H1 (cell line): ENCODE measurements at regions not wholly inside any gene's neighbourhood (a gene's known extent, or its start where the extent isn't known, plus 50 kb on each side); places are given as distances from the start of the nearest gene placed in this dataset.
"Not testable (repeated sequence)": the region's sequence is repeated elsewhere in the genome, so short reads cannot be mapped to it uniquely, and the experiment has no call there.

Experiments used
- CTCF ChIA-PET: fragments of 300-600 bp; sonication (Branson Sonifier 250); formaldehyde crosslinking; loops from one replicate; lab custom pipeline; 2021; ENCODE audit not compliant: partially characterized antibody; lab: Charles Lee
- POLR2A ChIA-PET: fragments of 300-600 bp; sonication (Branson Sonifier 250); formaldehyde crosslinking; loops from one replicate; lab custom pipeline; 2021; ENCODE audit warnings: inconsistent platforms; ENCODE audit not compliant: partially characterized antibody; lab: Charles Lee
- DNase-seq, 2 experiments: peaks; one replicate each; pipeline versions ENCODE4 v3.0.0 to v3.0.0-alpha.2; 2010 to 2022; ENCODE audit warnings: low spot score in 2 of 2, low read depth in 1 of 2, mixed read lengths in 1 of 2
- FAIRE-seq: peaks from 2 replicates; lab custom pipeline; 2011; peaks lifted over from hg19 to GRCh38; lab: Jason Lieb, UNC
- H2AFZ ChIP-seq: 2 replicates; pipeline ENCODE4 v1.8.1; 2012; ENCODE audit warnings: low read length, inconsistent platforms
- H2AK5ac ChIP-seq: 2 replicates; pipeline ENCODE4 v1.6.1; 2013; ENCODE audit warnings: low read depth, low read length
- H2BK120ac ChIP-seq: replicated peaks from 2 replicates; pipeline ENCODE3; 2013; ENCODE audit warnings: low read depth, low read length, inconsistent platforms
- H2BK12ac ChIP-seq: 2 replicates; pipeline ENCODE4 v1.6.1; 2013; ENCODE audit warnings: low read depth, low read length
- H2BK15ac ChIP-seq: 2 replicates; pipeline ENCODE4 v1.6.1; 2013; ENCODE audit warnings: low read length
- H2BK20ac ChIP-seq: 2 replicates; pipeline ENCODE4 v1.6.1; 2013; ENCODE audit warnings: low read length
- H2BK5ac ChIP-seq: 2 replicates; pipeline ENCODE4 v1.6.1; 2013; ENCODE audit warnings: low read depth, low read length
- H3K14ac ChIP-seq: 2 replicates; pipeline ENCODE4 v1.6.1; 2013; ENCODE audit warnings: inconsistent platforms; ENCODE audit not compliant: insufficient read length
- H3K18ac ChIP-seq: 2 replicates; pipeline ENCODE4 v1.6.1; 2013; ENCODE audit warnings: low read length; ENCODE audit errors: extremely low read depth
- H3K23ac ChIP-seq: 2 replicates; pipeline ENCODE4 v1.6.1; 2013; ENCODE audit warnings: inconsistent platforms; ENCODE audit not compliant: insufficient read length
- H3K23me2 ChIP-seq: 2 replicates; pipeline ENCODE4 v1.6.1; 2013; ENCODE audit warnings: low read depth, low read length
- H3K27ac ChIP-seq: 2 replicates; pipeline ENCODE4 v1.6.1; 2011; ENCODE audit warnings: low read depth, low read length, inconsistent platforms
- H3K27me3 ChIP-seq, 4 experiments: replicated peaks in 1 of 4; 1 replicate in 1 of 4; 2 replicates in 3 of 4; pipeline versions ENCODE4 v1.6.1 to v1.8.1; 2011 to 2013; ENCODE audit warnings: low read length in 3 of 4, mild to moderate bottlenecking in 3 of 4, inconsistent platforms in 2 of 4, mixed read lengths in 2 of 4, moderate library complexity in 1 of 4; ENCODE audit not compliant: control insufficient read depth in 3 of 4, insufficient read depth in 3 of 4; ENCODE audit errors: extremely low read depth in 1 of 4
- H3K36me3 ChIP-seq, 4 experiments: 2 replicates each; pipeline versions ENCODE4 v1.6.1 to v1.8.1; 2011 to 2013; ENCODE audit warnings: mild to moderate bottlenecking in 4 of 4, low read length in 3 of 4, moderate library complexity in 2 of 4, control low read depth in 1 of 4, inconsistent platforms in 1 of 4; ENCODE audit not compliant: insufficient read depth in 4 of 4, control insufficient read depth in 2 of 4
- H3K4ac ChIP-seq: replicated peaks from 2 replicates; pipeline ENCODE3; 2013; ENCODE audit warnings: low read length, low read depth, mixed read lengths, inconsistent platforms; ENCODE audit not compliant: insufficient read length
- H3K4me1 ChIP-seq, 4 experiments: replicated peaks in 1 of 4; 1 replicate in 1 of 4; 2 replicates in 3 of 4; pipeline versions ENCODE4 v1.6.1 to v1.8.1; 2011 to 2013; ENCODE audit warnings: low read length in 3 of 4, inconsistent platforms in 2 of 4, mixed read lengths in 1 of 4; ENCODE audit not compliant: insufficient read depth in 4 of 4, control insufficient read depth in 3 of 4
- H3K4me2 ChIP-seq, 2 experiments: 2 replicates each; pipeline versions ENCODE4 v1.6.1 to v1.8.1; 2011 to 2013; ENCODE audit warnings: low read depth in 2 of 2, low read length in 2 of 2, control low read depth in 1 of 2, inconsistent platforms in 1 of 2, mild to moderate bottlenecking in 1 of 2; ENCODE audit not compliant: insufficient read depth in 1 of 2
- H3K4me3 ChIP-seq, 4 experiments: fragments of 200-600, 300-600 bp in 1 of 4; sonication (generic), shearing (Covaris generic), sonication (Bioruptor Twin) in 1 of 4; 2 replicates each; pipeline versions ENCODE4 v1.5.1 to v1.8.1; 2011 to 2016; ENCODE audit warnings: low read length in 4 of 4, low read depth in 3 of 4, control low read depth in 2 of 4, inconsistent platforms in 2 of 4, mild to moderate bottlenecking in 2 of 4, mixed read lengths in 1 of 4, moderate library complexity in 1 of 4; ENCODE audit not compliant: insufficient read depth in 2 of 4; ENCODE audit errors: extremely low read depth in 1 of 4
- H3K56ac ChIP-seq: replicated peaks from 2 replicates; pipeline ENCODE3; 2013; ENCODE audit warnings: low read depth, mild to moderate bottlenecking, mixed read lengths, low read length, inconsistent platforms; ENCODE audit not compliant: insufficient read length
- H3K79me1 ChIP-seq: 2 replicates; pipeline ENCODE4 v1.6.1; 2013; ENCODE audit warnings: low read depth, low read length, control low read depth
- H3K79me2 ChIP-seq, 2 experiments: 2 replicates each; pipeline versions ENCODE4 v1.6.1 to v1.8.1; 2012 to 2013; ENCODE audit warnings: low read length in 2 of 2, mild to moderate bottlenecking in 2 of 2, inconsistent platforms in 1 of 2; ENCODE audit not compliant: insufficient read depth in 2 of 2, control insufficient read depth in 1 of 2
- H3K9ac ChIP-seq, 4 experiments: replicated peaks in 1 of 4; 1 replicate in 1 of 4; 2 replicates in 3 of 4; pipeline versions ENCODE4 v1.6.1 to v1.8.1; 2011 to 2013; ENCODE audit warnings: low read depth in 3 of 4, low read length in 3 of 4, control low read depth in 2 of 4, mild to moderate bottlenecking in 2 of 4, moderate library complexity in 2 of 4, inconsistent platforms in 1 of 4; ENCODE audit errors: extremely low read depth in 1 of 4
- H3K9me3 ChIP-seq, 2 experiments: 2 replicates each; pipeline versions ENCODE4 v1.6.1 to v1.8.1; 2012 to 2013; ENCODE audit warnings: mild to moderate bottlenecking in 2 of 2, moderate library complexity in 2 of 2, control low read depth in 1 of 2, inconsistent platforms in 1 of 2, low read depth in 1 of 2, low read length in 1 of 2, mixed read lengths in 1 of 2; ENCODE audit not compliant: insufficient read depth in 2 of 2
- H4K20me1 ChIP-seq, 2 experiments: replicated peaks in 1 of 2; 2 replicates each; pipeline versions ENCODE3 to v1.8.1; 2011 to 2013; ENCODE audit warnings: inconsistent platforms in 2 of 2, low read length in 2 of 2, mild to moderate bottlenecking in 1 of 2; ENCODE audit not compliant: insufficient read depth in 2 of 2, control insufficient read depth in 1 of 2
- H4K5ac ChIP-seq: 2 replicates; pipeline ENCODE4 v1.6.1; 2013; ENCODE audit warnings: low read length, low read depth, mixed read lengths, inconsistent platforms; ENCODE audit not compliant: insufficient read length
- H4K8ac ChIP-seq: 2 replicates; pipeline ENCODE4 v1.8.0; 2013; ENCODE audit warnings: mild to moderate bottlenecking, moderate library complexity, low read length, inconsistent platforms; ENCODE audit not compliant: insufficient read depth; ENCODE audit errors: extremely low read depth
- H4K91ac ChIP-seq: replicated peaks from 2 replicates; pipeline ENCODE3; 2013; ENCODE audit warnings: low read length, mixed read lengths, inconsistent platforms; ENCODE audit not compliant: insufficient read length
- WGBS, 2 experiments: shearing (Covaris generic) in 1 of 2; methylation state at CpG; one replicate each; pipeline versions ENCODE4 v1.1.6 to v1.1.7; 2013 to 2015; ENCODE audit warnings: low lambda C conversion rate in 2 of 2, mixed read lengths in 2 of 2, inconsistent platforms in 1 of 2, low coverage in 1 of 2, missing lambda C conversion rate in 1 of 2; ENCODE audit not compliant: insufficient replicate concordance in 2 of 2, insufficient coverage in 1 of 2, insufficient read length in 1 of 2; ENCODE audit errors: extremely low coverage in 1 of 2, missing lambda C conversion rate in 1 of 2; 5-methylcytosine and 5-hydroxymethylcytosine counted together

GRCh38 chr12:37544669-37545330 is 771.8 kb upstream of the ALG10B start:
- DNase-seq, H3K79me1 ChIP-seq, H3K4ac ChIP-seq, H3K27me3 ChIP-seq, H4K91ac ChIP-seq, H2BK5ac ChIP-seq, H3K4me3 ChIP-seq, H2BK12ac ChIP-seq, H4K8ac ChIP-seq, H2BK15ac ChIP-seq, H3K14ac ChIP-seq, H3K9ac ChIP-seq, H3K23ac ChIP-seq, H3K18ac ChIP-seq, H3K36me3 ChIP-seq, H3K79me2 ChIP-seq, H4K20me1 ChIP-seq, H3K56ac ChIP-seq, H2BK20ac ChIP-seq, CTCF ChIA-PET, H2BK120ac ChIP-seq, H2AK5ac ChIP-seq, H4K5ac ChIP-seq, H3K4me2 ChIP-seq, POLR2A ChIA-PET, FAIRE-seq, H2AFZ ChIP-seq, H3K27ac ChIP-seq, H3K4me1 ChIP-seq, H3K23me2 ChIP-seq: not testable (repeated sequence)
- 84% methylated on average over 9 of the region's 9 CpGs; no CpG with 5 or more reads in 1 of the 2 experiments for WGBS, 2 experiments
- peaks cover 45 to 98% of the 10 kb centered on the region in 2 experiments for H3K9me3 ChIP-seq
